Fibroblast of lung (primary cell): ENCODE measurements at regions not wholly inside any gene's neighbourhood (a gene's known extent, or its start where the extent isn't known, plus 50 kb on each side); places are given as distances from the start of the nearest gene placed in this dataset.

ENCODE experiments used
- DNase-seq, 2 donors: peaks; one replicate each; pipeline versions ENCODE4 v3.0.0 to v3.0.0-alpha.2; 2010; ENCODE audit warnings: low read depth in 2 of 2
- H2AFZ ChIP-seq: 2 replicates; pipeline ENCODE4 v1.5.1; 2012; ENCODE audit warnings: low read length, control low read depth, inconsistent platforms
- H3K27ac ChIP-seq: 2 replicates; pipeline ENCODE4 v1.5.1; 2011; ENCODE audit warnings: low read length, control low read depth; ENCODE audit not compliant: insufficient read depth
- H3K27me3 ChIP-seq: 2 replicates; pipeline ENCODE4 v1.5.1; 2011; ENCODE audit warnings: mild to moderate bottlenecking, low read length; ENCODE audit not compliant: control insufficient read depth, insufficient read depth
- H3K36me3 ChIP-seq: 2 replicates; pipeline ENCODE4 v1.5.1; 2011; ENCODE audit warnings: low read length; ENCODE audit not compliant: control insufficient read depth, insufficient read depth
- H3K4me1 ChIP-seq: 2 replicates; pipeline ENCODE4 v1.5.1; 2011; ENCODE audit warnings: low read length; ENCODE audit not compliant: control insufficient read depth, insufficient read depth; ENCODE audit errors: extremely low read depth
- H3K4me2 ChIP-seq: 2 replicates; pipeline ENCODE4 v1.5.1; 2011; ENCODE audit warnings: low read length, control low read depth; ENCODE audit not compliant: insufficient read depth; ENCODE audit errors: extremely low read depth
- H3K4me3 ChIP-seq, 4 experiments: fragments of 200-600 bp in 1 of 4; sonication (generic) in 1 of 4; replicated peaks in 1 of 4; 2 replicates each; pipeline ENCODE4 v1.5.1; 2011 to 2016; ENCODE audit warnings: low read length in 4 of 4, low read depth in 3 of 4, mild to moderate bottlenecking in 3 of 4, control low read depth in 2 of 4, inconsistent platforms in 1 of 4, mixed read lengths in 1 of 4; ENCODE audit not compliant: insufficient read depth in 1 of 4; ENCODE audit errors: control extremely low read depth in 1 of 4
- H3K79me2 ChIP-seq: 2 replicates; pipeline ENCODE4 v1.5.1; 2012; ENCODE audit warnings: mild to moderate bottlenecking, low read length, inconsistent platforms; ENCODE audit not compliant: control insufficient read depth, insufficient read depth
- H3K9ac ChIP-seq: 2 replicates; pipeline ENCODE4 v1.5.1; 2011; ENCODE audit warnings: mild to moderate bottlenecking, low read length, control low read depth; ENCODE audit not compliant: insufficient read depth
- H3K9me3 ChIP-seq: 2 replicates; pipeline ENCODE4 v1.5.1; 2012; ENCODE audit warnings: low read depth, low read length; ENCODE audit not compliant: control insufficient read depth, insufficient read depth
- H4K20me1 ChIP-seq: 2 replicates; pipeline ENCODE4 v1.5.1; 2011; ENCODE audit warnings: low read length; ENCODE audit not compliant: control insufficient read depth, insufficient read depth; ENCODE audit errors: extremely low read depth
- EZH2 ChIP-seq: IDR thresholded peaks from 2 replicates; pipeline ENCODE4 v1.5.1; 2012; ENCODE audit warnings: low read length, control low read depth, mild to moderate bottlenecking; ENCODE audit errors: missing control alignments
- TF ChIP-seq, protein P1 (sequence below), 2 donors: IDR thresholded peaks in 1 of 2; conservative IDR thresholded peaks in 1 of 2; 1 replicate in 1 of 2; 2 replicates in 1 of 2; pipeline ENCODE4 v1.5.1; 2011 to 2012; ENCODE audit warnings: low read length in 2 of 2, control low read depth in 1 of 2, inconsistent platforms in 1 of 2, low read depth in 1 of 2, mild to moderate bottlenecking in 1 of 2

DNA sequence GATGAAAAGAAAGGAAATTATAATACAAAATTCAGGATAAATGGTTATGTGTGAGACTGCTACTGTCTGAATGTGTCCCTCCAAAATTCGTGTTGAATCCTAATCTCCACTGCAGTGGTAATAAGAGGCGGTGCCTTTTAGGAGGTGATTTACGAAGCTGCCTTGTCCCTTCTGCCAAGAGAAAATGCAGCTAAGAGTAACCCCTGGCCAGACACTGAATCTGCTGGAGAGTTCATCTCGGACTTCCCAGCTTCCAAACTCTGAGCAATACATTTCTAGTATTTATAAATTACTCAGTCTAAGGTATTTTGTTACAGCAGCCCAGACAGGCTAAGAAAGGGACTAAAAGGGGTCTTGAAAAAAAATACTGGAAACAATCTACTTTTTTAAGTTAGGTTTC, 152.6 kb downstream of the KLF12 start:
- Histone ChIP-seq H4K20me1 (no peaks in the 10 kb centered on the region), H3K4me1 (no peaks in the 10 kb centered on the region), H3K27me3 (no peaks in the 10 kb centered on the region), H3K9ac (no peak overlapping the region), H3K27ac (no peak overlapping the region), H3K36me3 (no peaks in the 10 kb centered on the region), H3K9me3 (no peaks in the 10 kb centered on the region), H3K4me3 (no peak overlapping the region), H3K79me2 (no peaks in the 10 kb centered on the region), H2AFZ (no peak overlapping the region), H3K4me2 (no peak overlapping the region)
- TF ChIP-seq, protein P1, sequence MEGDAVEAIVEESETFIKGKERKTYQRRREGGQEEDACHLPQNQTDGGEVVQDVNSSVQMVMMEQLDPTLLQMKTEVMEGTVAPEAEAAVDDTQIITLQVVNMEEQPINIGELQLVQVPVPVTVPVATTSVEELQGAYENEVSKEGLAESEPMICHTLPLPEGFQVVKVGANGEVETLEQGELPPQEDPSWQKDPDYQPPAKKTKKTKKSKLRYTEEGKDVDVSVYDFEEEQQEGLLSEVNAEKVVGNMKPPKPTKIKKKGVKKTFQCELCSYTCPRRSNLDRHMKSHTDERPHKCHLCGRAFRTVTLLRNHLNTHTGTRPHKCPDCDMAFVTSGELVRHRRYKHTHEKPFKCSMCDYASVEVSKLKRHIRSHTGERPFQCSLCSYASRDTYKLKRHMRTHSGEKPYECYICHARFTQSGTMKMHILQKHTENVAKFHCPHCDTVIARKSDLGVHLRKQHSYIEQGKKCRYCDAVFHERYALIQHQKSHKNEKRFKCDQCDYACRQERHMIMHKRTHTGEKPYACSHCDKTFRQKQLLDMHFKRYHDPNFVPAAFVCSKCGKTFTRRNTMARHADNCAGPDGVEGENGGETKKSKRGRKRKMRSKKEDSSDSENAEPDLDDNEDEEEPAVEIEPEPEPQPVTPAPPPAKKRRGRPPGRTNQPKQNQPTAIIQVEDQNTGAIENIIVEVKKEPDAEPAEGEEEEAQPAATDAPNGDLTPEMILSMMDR (conservative IDR thresholded peaks at IDR 0.05 in 1 of 2, IDR thresholded peaks at IDR 0.05 in 1 of 2; ENCODE audit: low read depth in 1 of 2, low read length in 2 of 2) = no peak
- TF ChIP-seq EZH2 = no peak
- DNase-seq = peak; percentile 21 to 32

DNA sequence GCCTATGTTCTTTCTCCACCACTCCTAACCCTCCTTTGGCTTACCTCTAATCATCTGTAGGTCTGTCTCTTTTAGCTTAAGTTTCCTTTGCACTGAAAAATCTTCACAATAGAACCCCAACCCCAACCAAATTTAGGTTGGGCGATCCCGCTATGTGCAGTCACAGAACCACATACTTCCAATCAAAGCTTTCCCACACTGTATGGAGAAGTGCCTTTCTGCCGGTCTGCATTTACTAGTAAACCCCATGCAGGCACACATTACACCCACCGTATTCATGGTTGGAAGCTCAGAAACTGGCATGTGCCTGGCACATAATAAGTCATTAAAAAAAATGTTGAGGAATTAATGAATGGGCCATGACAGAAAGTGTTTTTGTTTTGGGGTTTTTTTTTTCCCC, 158.4 kb downstream of the KLF12 start:
- Histone ChIP-seq H3K9ac (no peak overlapping the region), H3K4me3 (no peak overlapping the region), H3K9me3 (no peaks in the 10 kb centered on the region), H4K20me1 (no peaks in the 10 kb centered on the region), H3K27ac (no peak overlapping the region), H3K27me3 (no peaks in the 10 kb centered on the region), H3K79me2 (no peaks in the 10 kb centered on the region), H3K36me3 (no peaks in the 10 kb centered on the region), H3K4me2 (no peak overlapping the region), H2AFZ (no peak overlapping the region), H3K4me1 (no peaks in the 10 kb centered on the region)
- TF ChIP-seq EZH2 = no peak
- TF ChIP-seq, protein P1 (conservative IDR thresholded peaks at IDR 0.05 in 1 of 2, IDR thresholded peaks at IDR 0.05 in 1 of 2; ENCODE audit: low read depth in 1 of 2, low read length in 2 of 2) = no peak
- DNase-seq = no peak

DNA sequence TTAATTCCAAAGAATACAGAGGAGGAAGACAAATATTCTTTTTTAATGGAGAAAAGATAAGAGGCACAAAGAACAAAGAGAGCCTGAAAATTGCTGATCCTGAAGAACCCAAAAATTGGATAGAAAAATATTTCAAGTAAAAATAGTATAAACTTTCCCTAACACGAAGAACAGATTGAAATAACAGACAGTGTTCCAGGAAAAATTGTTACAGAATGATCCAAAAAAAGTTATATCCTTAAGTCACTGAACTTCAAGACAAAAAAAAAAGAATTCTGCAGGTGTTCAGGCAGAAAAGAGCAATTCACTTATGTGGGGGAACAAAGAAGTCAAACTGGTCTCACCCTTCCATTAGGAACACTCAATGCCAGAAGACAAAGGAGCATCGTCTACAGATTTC, 160.2 kb downstream of the KLF12 start:
- no peaks in the 10 kb centered on the region for H3K4me1 ChIP-seq
- no peaks in the 10 kb centered on the region for H3K9me3 ChIP-seq
- H3K4me2 ChIP-seq = no peak overlapping the region
- H3K9ac ChIP-seq = no peak overlapping the region
- no peak overlapping the region for H3K27ac ChIP-seq
- H2AFZ ChIP-seq = no peak overlapping the region
- DNase-seq = no peak
- H3K36me3 ChIP-seq = no peaks in the 10 kb centered on the region
- no peak for TF ChIP-seq EZH2
- TF ChIP-seq, protein P1 (conservative IDR thresholded peaks at IDR 0.05 in 1 of 2, IDR thresholded peaks at IDR 0.05 in 1 of 2; ENCODE audit: low read depth in 1 of 2, low read length in 2 of 2) = no peak
- H3K27me3 ChIP-seq = no peaks in the 10 kb centered on the region
- H4K20me1 ChIP-seq = no peaks in the 10 kb centered on the region
- H3K79me2 ChIP-seq = no peaks in the 10 kb centered on the region
- H3K4me3 ChIP-seq = no peak overlapping the region
